ENCODE measurements at regions not wholly inside any gene's neighbourhood (a gene's known extent, or its start where the extent isn't known, plus 50 kb on each side); places are given as distances from the start of the nearest gene placed in this dataset.

- TF ChIP-seq CTCF (IDR thresholded peaks at IDR 0.05): no peak
- no peak for TF ChIP-seq POLR2A (IDR thresholded peaks at IDR 0.05; ENCODE audit: low read depth)
- TF ChIP-seq POLR2AphosphoS5 (IDR thresholded peaks at IDR 0.05): no peak
- TF ChIP-seq EP300 (IDR thresholded peaks at IDR 0.05): no peak
These were observed 145.6 kb upstream of the TMCO5A start for GRCh38 chr15:37788767-37789396.
